Calu3 (cell line): ENCODE measurements at regions not wholly inside any gene's neighbourhood (a gene's known extent, or its start where the extent isn't known, plus 50 kb on each side); places are given as distances from the start of the nearest gene placed in this dataset.

Experiments
- BruUV-seq: library from RNA; stranded (reverse); fragments of 400-500 nt; replicated peaks from 2 replicates; lab custom pipeline; 2021; lab: Mats Ljungman, UMichigan
- CTCF ChIA-PET: fragments of 300-600 bp; sonication (Branson Sonifier 250); formaldehyde crosslinking; loops from one replicate; lab custom pipeline; 2022; ENCODE audit warnings: antibody characterized with exemption; lab: Charles Lee
- DNase-seq: peaks from one replicate; pipeline ENCODE4 v3.0.0; 2022
- H3K27ac Mint-ChIP-seq: one replicate; pipeline ENCODE4 v1.8.0; 2022; ENCODE audit warnings: mixed read lengths; ENCODE audit not compliant: unreplicated experiment
- H3K27me3 Mint-ChIP-seq: one replicate; pipeline ENCODE4 v1.8.0; 2022; ENCODE audit warnings: mixed read lengths; ENCODE audit not compliant: unreplicated experiment
- H3K36me3 Mint-ChIP-seq: one replicate; pipeline ENCODE4 v1.8.0; 2022; ENCODE audit warnings: mild to moderate bottlenecking, moderate library complexity, mixed read lengths; ENCODE audit not compliant: insufficient read depth, unreplicated experiment
- H3K4me1 Mint-ChIP-seq: one replicate; pipeline ENCODE4 v1.8.0; 2022; ENCODE audit warnings: mild to moderate bottlenecking, low read depth, mixed read lengths; ENCODE audit not compliant: unreplicated experiment
- H3K4me3 Mint-ChIP-seq: one replicate; pipeline ENCODE4 v1.8.0; 2022; ENCODE audit warnings: mild to moderate bottlenecking, low read depth, moderate library complexity, mixed read lengths; ENCODE audit not compliant: unreplicated experiment
- H3K9me3 Mint-ChIP-seq: one replicate; pipeline ENCODE4 v1.8.0; 2022; ENCODE audit warnings: low read depth, mixed read lengths; ENCODE audit not compliant: unreplicated experiment
- intact Hi-C: fragments of 100-400 bp; cut with micrococcal nuclease; formaldehyde crosslinking; loops from one replicate; pipeline ENCODE4 v1.10.0; 2022; ENCODE audit not compliant: unreplicated experiment
- TF ChIP-seq, protein P1 (sequence below): fragments of 200-600 bp; IDR thresholded peaks from one replicate; pipeline ENCODE4 v1.8.0; 2022; ENCODE audit warnings: antibody characterized with exemption; ENCODE audit not compliant: unreplicated experiment

- CTCF ChIA-PET, result no interaction called here
- Mint-ChIP-seq H3K36me3 (no peaks in the 10 kb centered on the region), H3K9me3 (no peaks in the 10 kb centered on the region), H3K27me3 (no peaks in the 10 kb centered on the region), H3K4me3 (no peak overlapping the region), H3K4me1 (no peaks in the 10 kb centered on the region), H3K27ac (no peak overlapping the region)
- intact Hi-C loops, result no loop called here
- TF ChIP-seq, protein P1, sequence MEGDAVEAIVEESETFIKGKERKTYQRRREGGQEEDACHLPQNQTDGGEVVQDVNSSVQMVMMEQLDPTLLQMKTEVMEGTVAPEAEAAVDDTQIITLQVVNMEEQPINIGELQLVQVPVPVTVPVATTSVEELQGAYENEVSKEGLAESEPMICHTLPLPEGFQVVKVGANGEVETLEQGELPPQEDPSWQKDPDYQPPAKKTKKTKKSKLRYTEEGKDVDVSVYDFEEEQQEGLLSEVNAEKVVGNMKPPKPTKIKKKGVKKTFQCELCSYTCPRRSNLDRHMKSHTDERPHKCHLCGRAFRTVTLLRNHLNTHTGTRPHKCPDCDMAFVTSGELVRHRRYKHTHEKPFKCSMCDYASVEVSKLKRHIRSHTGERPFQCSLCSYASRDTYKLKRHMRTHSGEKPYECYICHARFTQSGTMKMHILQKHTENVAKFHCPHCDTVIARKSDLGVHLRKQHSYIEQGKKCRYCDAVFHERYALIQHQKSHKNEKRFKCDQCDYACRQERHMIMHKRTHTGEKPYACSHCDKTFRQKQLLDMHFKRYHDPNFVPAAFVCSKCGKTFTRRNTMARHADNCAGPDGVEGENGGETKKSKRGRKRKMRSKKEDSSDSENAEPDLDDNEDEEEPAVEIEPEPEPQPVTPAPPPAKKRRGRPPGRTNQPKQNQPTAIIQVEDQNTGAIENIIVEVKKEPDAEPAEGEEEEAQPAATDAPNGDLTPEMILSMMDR, result no peak
- DNase-seq, result no peak
- no TSS peak for BruUV-seq
Observed at GRCh38 chr13:111404746-111405145, 84.3 kb downstream of the TEX29 start.

DNA sequence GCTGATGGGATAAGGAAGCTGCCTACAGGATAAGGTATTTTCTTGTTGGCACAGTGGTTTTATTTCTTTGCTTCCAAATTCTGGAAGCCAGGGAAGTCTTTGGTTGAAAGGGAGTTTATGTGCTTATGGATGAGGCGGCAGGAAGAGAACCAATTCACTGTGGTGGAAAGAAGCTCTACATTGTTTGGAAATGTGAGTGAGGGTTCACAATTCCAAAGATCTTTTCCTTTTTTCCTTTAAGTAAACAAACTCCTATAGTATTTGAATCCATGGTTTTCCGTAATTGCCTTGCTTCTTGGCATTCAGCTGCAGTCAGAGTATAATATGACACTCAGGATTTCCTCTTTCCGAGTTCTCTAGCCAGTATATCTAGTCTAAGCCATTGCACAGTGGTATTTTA is 86.2 kb downstream of the TEX29 start:
- Mint-ChIP-seq H3K4me1 (no peaks in the 10 kb centered on the region), H3K27me3 (peaks cover 1% of the 10 kb centered on the region), H3K4me3 (no peak overlapping the region), H3K9me3 (no peaks in the 10 kb centered on the region), H3K36me3 (no peaks in the 10 kb centered on the region), H3K27ac (no peak overlapping the region)
- DNase-seq, result no peak
- no TSS peak for BruUV-seq
- intact Hi-C loops, result no loop called here
- CTCF ChIA-PET, result no interaction called here
- TF ChIP-seq, protein P1, result no peak

GRCh38 chr13:111407381-111408131 is 87.1 kb downstream of the TEX29 start:
- Mint-ChIP-seq H3K27me3 (peaks cover 10% of the 10 kb centered on the region), H3K9me3 (no peaks in the 10 kb centered on the region), H3K4me3 (no peak overlapping the region), H3K36me3 (no peaks in the 10 kb centered on the region), H3K4me1 (no peaks in the 10 kb centered on the region), H3K27ac (no peak overlapping the region)
- intact Hi-C loops, result no loop called here
- no peak for DNase-seq
- no TSS peak for BruUV-seq
- CTCF ChIA-PET, result no interaction called here
- TF ChIP-seq, protein P1, result no peak

GRCh38 chr13:111409413-111409812 is 89.0 kb downstream of the TEX29 start:
- BruUV-seq, result no TSS peak
- no peak overlapping the region for H3K27ac Mint-ChIP-seq
- H3K4me3 Mint-ChIP-seq, result no peak overlapping the region
- intact Hi-C loops, result no loop called here
- TF ChIP-seq, protein P1, result no peak
- H3K9me3 Mint-ChIP-seq, result no peaks in the 10 kb centered on the region
- H3K4me1 Mint-ChIP-seq, result no peaks in the 10 kb centered on the region
- no peak for DNase-seq
- H3K36me3 Mint-ChIP-seq, result no peaks in the 10 kb centered on the region
- peaks cover 11% of the 10 kb centered on the region for H3K27me3 Mint-ChIP-seq
- CTCF ChIA-PET, result no interaction called here
